H9 (cell line): ENCODE measurements at regions not wholly inside any gene's neighbourhood (a gene's known extent, or its start where the extent isn't known, plus 50 kb on each side); places are given as distances from the start of the nearest gene placed in this dataset.

Source experiments
- DNase-seq: peaks from one replicate; pipeline ENCODE4 v3.0.0-alpha.2; 2017
- H2AFZ ChIP-seq: one replicate; pipeline ENCODE4 v1.6.1; 2013; ENCODE audit warnings: mild to moderate bottlenecking, low read length, control low read depth, moderate library complexity
- H2AK5ac ChIP-seq: 2 replicates; pipeline ENCODE4 v1.6.1; 2013; ENCODE audit warnings: low read length, control low read depth, mixed read lengths; ENCODE audit not compliant: insufficient read length
- H2BK120ac ChIP-seq: one replicate; pipeline ENCODE4 v1.6.1; 2013; ENCODE audit warnings: low read depth, mild to moderate bottlenecking, low read length, control low read depth, inconsistent platforms; ENCODE audit not compliant: poor library complexity, severe bottlenecking
- H2BK12ac ChIP-seq: 2 replicates; pipeline ENCODE4 v1.6.1; 2013; ENCODE audit warnings: low read length, control low read depth, mixed read lengths, low read depth; ENCODE audit not compliant: insufficient read length
- H2BK15ac ChIP-seq: 2 replicates; pipeline ENCODE4 v1.6.1; 2013; ENCODE audit warnings: low read depth, low read length, control low read depth
- H2BK20ac ChIP-seq: one replicate; pipeline ENCODE4 v1.6.1; 2013; ENCODE audit warnings: low read depth, mild to moderate bottlenecking, low read length, control low read depth, inconsistent platforms; ENCODE audit not compliant: poor library complexity, severe bottlenecking
- H2BK5ac ChIP-seq: 2 replicates; pipeline ENCODE4 v1.6.1; 2013; ENCODE audit warnings: low read length, control low read depth, mixed read lengths; ENCODE audit not compliant: insufficient read length
- H3K14ac ChIP-seq: 2 replicates; pipeline ENCODE4 v1.6.1; 2013; ENCODE audit warnings: low read length, control low read depth; ENCODE audit not compliant: insufficient read depth
- H3K18ac ChIP-seq: 2 replicates; pipeline ENCODE4 v1.6.1; 2013; ENCODE audit warnings: low read depth, mild to moderate bottlenecking, mixed read lengths, low read length, control low read depth; ENCODE audit not compliant: insufficient read length
- H3K23ac ChIP-seq: 2 replicates; pipeline ENCODE4 v1.6.1; 2013; ENCODE audit warnings: low read length, control low read depth, mixed read lengths, low read depth; ENCODE audit not compliant: insufficient read length
- H3K23me2 ChIP-seq: 2 replicates; pipeline ENCODE4 v1.6.1; 2013; ENCODE audit warnings: low read depth, mild to moderate bottlenecking, mixed read lengths, low read length, control low read depth; ENCODE audit not compliant: insufficient read length, poor library complexity, severe bottlenecking
- H3K27ac ChIP-seq: 2 replicates; pipeline ENCODE4 v1.5.1; 2013; ENCODE audit warnings: low read length, control low read depth, mixed read lengths, low read depth; ENCODE audit not compliant: insufficient read length
- H3K27me3 ChIP-seq: 2 replicates; pipeline ENCODE4 v1.6.1; 2013; ENCODE audit warnings: low read length, control low read depth, inconsistent platforms; ENCODE audit not compliant: insufficient read depth
- H3K4ac ChIP-seq: 2 replicates; pipeline ENCODE4 v1.6.1; 2013; ENCODE audit warnings: low read depth, mild to moderate bottlenecking, control low read depth, inconsistent platforms, low read length, moderate library complexity
- H3K4me1 ChIP-seq: 2 replicates; pipeline ENCODE4 v1.6.1; 2013; ENCODE audit warnings: low read length, control low read depth, inconsistent platforms; ENCODE audit not compliant: insufficient read depth
- H3K4me2 ChIP-seq: 2 replicates; pipeline ENCODE4 v1.6.1; 2013; ENCODE audit warnings: low read length, control low read depth, mixed read lengths; ENCODE audit not compliant: insufficient read length, insufficient read depth
- H3K56ac ChIP-seq: 2 replicates; pipeline ENCODE4 v1.6.1; 2013; ENCODE audit warnings: low read depth, mild to moderate bottlenecking, mixed read lengths, low read length, control low read depth; ENCODE audit not compliant: insufficient read length
- H3K79me1 ChIP-seq: 2 replicates; pipeline ENCODE4 v1.6.1; 2013; ENCODE audit warnings: low read depth, mild to moderate bottlenecking, moderate library complexity, low read length, control low read depth, inconsistent platforms; ENCODE audit not compliant: insufficient read depth, poor library complexity, severe bottlenecking
- H3K79me2 ChIP-seq: 2 replicates; pipeline ENCODE4 v1.6.1; 2013; ENCODE audit warnings: low read length, control low read depth, inconsistent platforms; ENCODE audit not compliant: insufficient read depth
- H3K9ac ChIP-seq: 2 replicates; pipeline ENCODE4 v1.6.1; 2013; ENCODE audit warnings: low read length, control low read depth, mixed read lengths; ENCODE audit not compliant: insufficient read length; ENCODE audit errors: extremely low read depth
- H3K9me3 ChIP-seq: one replicate; pipeline ENCODE4 v1.6.1; 2013; ENCODE audit warnings: low read depth, low read length, inconsistent platforms; ENCODE audit not compliant: control insufficient read depth
- H3T11ph ChIP-seq: one replicate; pipeline ENCODE4 v1.6.1; 2013; ENCODE audit warnings: mild to moderate bottlenecking, low read length, control low read depth, inconsistent platforms
- H4K20me1 ChIP-seq: one replicate; pipeline ENCODE4 v1.6.1; 2013; ENCODE audit not compliant: control insufficient read depth, insufficient read length, insufficient read depth
- H4K5ac ChIP-seq: 2 replicates; pipeline ENCODE4 v1.6.1; 2013; ENCODE audit warnings: low read depth, mild to moderate bottlenecking, mixed read lengths, low read length, control low read depth; ENCODE audit not compliant: insufficient read length
- H4K8ac ChIP-seq: replicated peaks from 2 replicates; pipeline ENCODE4 v1.6.1; 2013; ENCODE audit warnings: low read length, control low read depth, mixed read lengths, low read depth; ENCODE audit not compliant: insufficient read length
- H4K91ac ChIP-seq: 2 replicates; pipeline ENCODE4 v1.6.1; 2013; ENCODE audit warnings: low read depth, mild to moderate bottlenecking, moderate library complexity, mixed read lengths, low read length, control low read depth; ENCODE audit not compliant: insufficient read length
- H3K27ac Mint-ChIP-seq, 3 experiments: 2 replicates in 2 of 3; 3 replicates in 1 of 3; pipeline ENCODE4 v1.8.0; 2020 to 2021; ENCODE audit warnings: mixed read lengths in 3 of 3, mild to moderate bottlenecking in 1 of 3, moderate library complexity in 1 of 3
- H3K27me3 Mint-ChIP-seq: 2 replicates; pipeline ENCODE4 v1.8.0; 2021; ENCODE audit warnings: low read depth, mild to moderate bottlenecking, moderate library complexity, mixed read lengths
- H3K36me3 Mint-ChIP-seq, 3 experiments: 2 replicates in 2 of 3; 3 replicates in 1 of 3; pipeline ENCODE4 v1.8.0; 2020 to 2021; ENCODE audit warnings: low read depth in 3 of 3, mixed read lengths in 3 of 3; ENCODE audit not compliant: insufficient read depth in 1 of 3
- H3K4me1 Mint-ChIP-seq, 2 experiments: 2 replicates each; pipeline ENCODE4 v1.8.0; 2020; ENCODE audit warnings: mixed read lengths in 2 of 2
- H3K4me3 Mint-ChIP-seq, 2 experiments: 2 replicates in 1 of 2; 3 replicates in 1 of 2; pipeline ENCODE4 v1.8.0; 2020 to 2021; ENCODE audit warnings: mild to moderate bottlenecking in 2 of 2, mixed read lengths in 2 of 2, moderate library complexity in 1 of 2
- H3K9me3 Mint-ChIP-seq, 2 experiments: 2 replicates in 1 of 2; 3 replicates in 1 of 2; pipeline ENCODE4 v1.8.0; 2020; ENCODE audit warnings: mild to moderate bottlenecking in 2 of 2, mixed read lengths in 2 of 2, moderate library complexity in 1 of 2
- WGBS: extraction: QIAGEN DNeasy Blood & Tissue Kit; methylation state at CpG from one replicate; pipeline ENCODE4 v1.1.7; 2013; ENCODE audit warnings: missing lambda C conversion rate, low lambda C conversion rate, mixed read lengths; ENCODE audit not compliant: insufficient read length; ENCODE audit errors: extremely low coverage; 5-methylcytosine and 5-hydroxymethylcytosine counted together
- TF ChIP-seq, protein P1 (sequence below): fragments of 200-600 bp; sonication (generic); conservative IDR thresholded peaks from 3 replicates; pipeline ENCODE4 v1.8.0; 2021; ENCODE audit warnings: antibody characterized with exemption, mild to moderate bottlenecking

DNA sequence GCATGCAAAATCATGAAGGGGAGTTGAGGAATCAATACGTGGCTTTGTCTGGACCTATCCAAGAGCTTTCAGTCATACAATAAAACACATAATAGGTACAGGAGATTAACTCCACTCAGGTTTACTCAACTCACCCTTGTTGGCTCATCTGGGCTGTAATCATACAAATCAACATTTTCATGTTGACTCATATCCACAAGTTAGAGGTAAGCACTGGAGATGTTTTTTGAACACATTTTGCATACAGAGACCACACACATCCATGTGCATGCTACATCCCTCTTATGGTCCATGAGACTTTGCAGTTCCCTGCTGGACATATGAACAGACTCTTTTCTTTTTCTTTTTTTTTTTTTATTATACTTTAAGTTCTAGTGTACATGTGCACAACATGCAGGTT, 336.9 kb upstream of the PIK3C3 start:
- DNase-seq: no peak
- Mint-ChIP-seq H3K9me3 (no peaks in the 10 kb centered on the region), H3K27me3 (no peaks in the 10 kb centered on the region), H3K4me3 (no peak overlapping the region), H3K27ac (no peak overlapping the region), H3K36me3 (no peaks in the 10 kb centered on the region; a peak in 1 of 7 replicates), H3K4me1 (peaks cover 12 to 13% of the 10 kb centered on the region in 2 experiments)
- Histone ChIP-seq H2AK5ac (no peak overlapping the region), H3K56ac (no peak overlapping the region), H3K23ac (no peak overlapping the region), H4K5ac (no peak overlapping the region), H3K9ac (no peak overlapping the region), H3K14ac (no peak overlapping the region), H3K27ac (no peak overlapping the region), H2BK5ac (no peak overlapping the region), H4K8ac (no peak overlapping the region), H3T11ph (no peak overlapping the region), H3K4me2 (no peak overlapping the region), H3K4ac (no peak overlapping the region), H3K18ac (no peak overlapping the region), H2BK120ac (no peak overlapping the region), H3K9me3 (no peaks in the 10 kb centered on the region), H3K79me2 (0 out of 2 replicates have a peak, but pooled peaks cover 1% of the 10 kb centered on the region), H2BK15ac (no peak overlapping the region), H3K23me2 (no peaks in the 10 kb centered on the region), H2BK20ac (no peak overlapping the region), H2AFZ (no peak overlapping the region), H4K91ac (no peak overlapping the region), H3K4me1 (no peaks in the 10 kb centered on the region; the same call in 1 of the 2 replicates), H3K79me1 (no peaks in the 10 kb centered on the region), H3K27me3 (no peaks in the 10 kb centered on the region), H2BK12ac (no peak overlapping the region), H4K20me1 (no peaks in the 10 kb centered on the region)
- WGBS: no CpG with 5 or more reads among the region's 1 CpG
- TF ChIP-seq, protein P1, sequence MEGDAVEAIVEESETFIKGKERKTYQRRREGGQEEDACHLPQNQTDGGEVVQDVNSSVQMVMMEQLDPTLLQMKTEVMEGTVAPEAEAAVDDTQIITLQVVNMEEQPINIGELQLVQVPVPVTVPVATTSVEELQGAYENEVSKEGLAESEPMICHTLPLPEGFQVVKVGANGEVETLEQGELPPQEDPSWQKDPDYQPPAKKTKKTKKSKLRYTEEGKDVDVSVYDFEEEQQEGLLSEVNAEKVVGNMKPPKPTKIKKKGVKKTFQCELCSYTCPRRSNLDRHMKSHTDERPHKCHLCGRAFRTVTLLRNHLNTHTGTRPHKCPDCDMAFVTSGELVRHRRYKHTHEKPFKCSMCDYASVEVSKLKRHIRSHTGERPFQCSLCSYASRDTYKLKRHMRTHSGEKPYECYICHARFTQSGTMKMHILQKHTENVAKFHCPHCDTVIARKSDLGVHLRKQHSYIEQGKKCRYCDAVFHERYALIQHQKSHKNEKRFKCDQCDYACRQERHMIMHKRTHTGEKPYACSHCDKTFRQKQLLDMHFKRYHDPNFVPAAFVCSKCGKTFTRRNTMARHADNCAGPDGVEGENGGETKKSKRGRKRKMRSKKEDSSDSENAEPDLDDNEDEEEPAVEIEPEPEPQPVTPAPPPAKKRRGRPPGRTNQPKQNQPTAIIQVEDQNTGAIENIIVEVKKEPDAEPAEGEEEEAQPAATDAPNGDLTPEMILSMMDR: no peak
